Hepatocyte (in vitro differentiated cells): ENCODE measurements at regions not wholly inside any gene's neighbourhood (a gene's known extent, or its start where the extent isn't known, plus 50 kb on each side); places are given as distances from the start of the nearest gene placed in this dataset.

ENCODE experiments used
- EZH2 ChIP-seq: fragments of 200-600 bp; sonication (generic); IDR thresholded peaks from 2 replicates; pipeline ENCODE4 v1.6.1; 2016; ENCODE audit warnings: antibody characterized with exemption, mild to moderate bottlenecking, borderline replicate concordance
- TF ChIP-seq, protein P1 (sequence below): fragments of 200-600 bp; sonication (generic); IDR thresholded peaks from 2 replicates; pipeline ENCODE4 v1.5.1; 2016; ENCODE audit warnings: antibody characterized with exemption, mild to moderate bottlenecking; ENCODE audit not compliant: poor library complexity

DNA sequence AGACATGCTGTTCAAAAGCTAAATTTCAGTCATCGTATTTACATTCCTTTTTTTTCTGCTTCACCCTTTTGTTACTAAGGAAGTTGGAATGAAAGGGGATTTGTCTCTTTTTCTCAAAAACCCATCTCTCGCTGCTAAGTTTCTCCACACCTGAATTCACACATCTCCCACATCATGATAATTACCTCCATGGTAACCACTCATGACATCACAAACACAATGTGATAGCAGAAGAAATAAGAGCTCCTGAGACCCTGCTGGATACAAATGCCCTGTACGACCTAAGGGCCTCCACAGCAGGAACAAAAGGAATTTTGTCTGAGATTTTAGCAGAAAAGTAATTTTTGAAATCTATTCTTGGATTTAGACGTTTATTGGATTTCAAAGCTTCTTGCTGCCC is 82.6 kb upstream of the GNAO1 start:
- TF ChIP-seq, protein P1, sequence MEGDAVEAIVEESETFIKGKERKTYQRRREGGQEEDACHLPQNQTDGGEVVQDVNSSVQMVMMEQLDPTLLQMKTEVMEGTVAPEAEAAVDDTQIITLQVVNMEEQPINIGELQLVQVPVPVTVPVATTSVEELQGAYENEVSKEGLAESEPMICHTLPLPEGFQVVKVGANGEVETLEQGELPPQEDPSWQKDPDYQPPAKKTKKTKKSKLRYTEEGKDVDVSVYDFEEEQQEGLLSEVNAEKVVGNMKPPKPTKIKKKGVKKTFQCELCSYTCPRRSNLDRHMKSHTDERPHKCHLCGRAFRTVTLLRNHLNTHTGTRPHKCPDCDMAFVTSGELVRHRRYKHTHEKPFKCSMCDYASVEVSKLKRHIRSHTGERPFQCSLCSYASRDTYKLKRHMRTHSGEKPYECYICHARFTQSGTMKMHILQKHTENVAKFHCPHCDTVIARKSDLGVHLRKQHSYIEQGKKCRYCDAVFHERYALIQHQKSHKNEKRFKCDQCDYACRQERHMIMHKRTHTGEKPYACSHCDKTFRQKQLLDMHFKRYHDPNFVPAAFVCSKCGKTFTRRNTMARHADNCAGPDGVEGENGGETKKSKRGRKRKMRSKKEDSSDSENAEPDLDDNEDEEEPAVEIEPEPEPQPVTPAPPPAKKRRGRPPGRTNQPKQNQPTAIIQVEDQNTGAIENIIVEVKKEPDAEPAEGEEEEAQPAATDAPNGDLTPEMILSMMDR: no peak
- no peak for TF ChIP-seq EZH2
